GM23338 (cell line): ENCODE measurements at regions not wholly inside any gene's neighbourhood (a gene's known extent, or its start where the extent isn't known, plus 50 kb on each side); places are given as distances from the start of the nearest gene placed in this dataset.

ENCODE experiments used
- CREB1 ChIP-seq: fragments of 250-450 bp; sonication (Bioruptor Pico); IDR thresholded peaks from 2 replicates; pipeline ENCODE4 v1.5.0; 2020; ENCODE audit warnings: low read depth, mild to moderate bottlenecking, moderate library complexity
- ETS1 ChIP-seq: IDR thresholded peaks from 2 replicates; pipeline ENCODE4 v1.6.1; 2016; ENCODE audit warnings: antibody characterized with exemption
- EZH2 ChIP-seq: fragments of 200-600 bp; sonication (generic); IDR thresholded peaks from one replicate; pipeline ENCODE4 v1.8.0; 2017; ENCODE audit warnings: antibody characterized with exemption, mild to moderate bottlenecking, low read depth; ENCODE audit not compliant: unreplicated experiment
- REST ChIP-seq: IDR thresholded peaks from one replicate; pipeline ENCODE4 v1.6.1; 2018; ENCODE audit warnings: antibody characterized with exemption; ENCODE audit not compliant: unreplicated experiment
- STAT1 ChIP-seq: IDR thresholded peaks from one replicate; pipeline ENCODE4 v1.6.1; 2016; ENCODE audit warnings: antibody characterized with exemption; ENCODE audit not compliant: unreplicated experiment
- ZNF331 ChIP-seq: fragments of 250-450 bp; sonication (Bioruptor Pico); IDR thresholded peaks from 2 replicates; pipeline ENCODE4 v1.5.0; 2020; ENCODE audit warnings: low read depth, mild to moderate bottlenecking, moderate library complexity
- ZNF462 ChIP-seq: fragments of 250-450 bp; sonication (Bioruptor Pico); IDR thresholded peaks from 2 replicates; pipeline ENCODE4 v1.5.0; 2020; ENCODE audit warnings: mild to moderate bottlenecking, moderate library complexity

GRCh38 chr5:107289030-107289714 lies 381.6 kb downstream of the EFNA5 start (continued):
- TF ChIP-seq REST (no peak), EZH2 (no peak), STAT1 (no peak), ZNF331 (CRISPR knock-in tag) (no peak), ZNF462 (no peak), ETS1 (no peak), CREB1 (CRISPR knock-in tag) (no peak)
